Parathyroid adenoma (tissue), 2 donors: ENCODE measurements at regions not wholly inside any gene's neighbourhood (a gene's known extent, or its start where the extent isn't known, plus 50 kb on each side); places are given as distances from the start of the nearest gene placed in this dataset.
"Not testable (repeated sequence)": the region's sequence is repeated elsewhere in the genome, so short reads cannot be mapped to it uniquely, and the experiment has no call there.

Experiments used
- H2AFZ ChIP-seq: fragments of 300-600 bp; sonication (generic); one replicate; pipeline ENCODE4 v1.7.0; 2017; ENCODE audit warnings: antibody characterized with exemption, mild to moderate bottlenecking
- H3K27ac ChIP-seq: fragments of 300-600 bp; sonication (generic); one replicate; pipeline ENCODE4 v1.7.0; 2017
- H3K27me3 ChIP-seq: fragments of 300-600 bp; sonication (generic); one replicate; pipeline ENCODE4 v1.7.0; 2017; ENCODE audit warnings: low read length; ENCODE audit not compliant: control insufficient read depth, insufficient read depth
- H3K36me3 ChIP-seq: fragments of 300-600 bp; sonication (generic); one replicate; pipeline ENCODE4 v1.7.0; 2017; ENCODE audit warnings: low read length; ENCODE audit not compliant: control insufficient read depth, insufficient read depth
- H3K4me1 ChIP-seq: fragments of 300-600 bp; sonication (generic); one replicate; pipeline ENCODE4 v1.7.0; 2017; ENCODE audit warnings: control low read depth
- H3K4me2 ChIP-seq: fragments of 300-600 bp; sonication (generic); one replicate; pipeline ENCODE4 v1.7.0; 2017; ENCODE audit warnings: low read length
- H3K4me3 ChIP-seq: fragments of 300-600 bp; sonication (generic); one replicate; pipeline ENCODE4 v1.7.0; 2017; ENCODE audit warnings: low read depth, low read length
- H3K79me2 ChIP-seq: fragments of 300-600 bp; sonication (generic); one replicate; pipeline ENCODE4 v1.7.0; 2017; ENCODE audit warnings: control low read depth
- H3K9ac ChIP-seq: fragments of 300-600 bp; sonication (generic); one replicate; pipeline ENCODE4 v1.7.0; 2017; ENCODE audit warnings: mild to moderate bottlenecking
- H3K9me3 ChIP-seq: fragments of 300-600 bp; sonication (generic); one replicate; pipeline ENCODE4 v1.7.0; 2017; ENCODE audit warnings: low read length; ENCODE audit not compliant: control insufficient read depth
- TF ChIP-seq, protein P1 (sequence below): fragments of 300-600 bp; sonication (generic); IDR thresholded peaks from one replicate; pipeline ENCODE4 v1.7.0; 2017; ENCODE audit warnings: antibody characterized with exemption, mild to moderate bottlenecking
- donor health status: primary hyperparathyroidism.

DNA sequence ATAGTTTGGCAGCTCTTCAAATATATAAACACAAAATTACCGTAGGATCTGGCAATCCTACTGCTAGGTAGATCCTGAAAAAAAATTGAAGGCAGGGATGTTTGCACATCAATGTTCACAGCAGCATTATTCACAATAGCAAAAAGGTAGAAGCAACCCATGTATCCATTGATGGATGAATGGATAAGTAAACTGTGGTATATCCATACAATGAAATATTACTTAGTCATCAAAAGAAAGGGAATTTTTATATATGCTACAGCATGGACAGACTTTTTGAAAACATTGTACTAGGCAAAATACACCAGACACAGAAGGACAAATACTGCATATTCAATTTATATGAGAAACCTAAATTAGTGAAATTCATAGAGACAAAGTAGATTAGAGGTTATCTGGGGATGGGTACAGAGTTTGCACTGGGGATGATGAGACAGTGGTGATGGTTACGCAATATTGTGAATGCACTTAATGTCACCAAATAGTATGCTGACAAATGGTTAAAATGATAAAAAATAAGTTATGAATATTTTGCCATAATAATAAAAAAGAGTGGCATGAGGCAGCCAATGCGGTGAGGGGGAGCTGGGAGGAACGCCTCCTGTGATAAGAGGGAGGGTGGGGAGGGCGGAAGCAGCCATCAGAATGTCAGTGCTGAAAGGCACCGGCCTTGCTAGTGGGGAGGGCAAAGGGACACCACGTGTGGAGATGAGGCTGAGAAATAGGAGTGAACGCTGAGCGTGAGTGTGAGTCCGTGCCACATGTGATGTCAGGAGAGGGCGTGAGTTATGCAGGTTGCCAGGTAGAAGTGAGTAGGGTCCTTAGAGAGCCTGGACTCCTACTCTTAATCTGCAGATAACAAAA is 386.1 kb upstream of the PODXL start:
- H3K9ac ChIP-seq: no peak overlapping the region
- no peak overlapping the region for H3K27ac ChIP-seq
- H3K9me3 ChIP-seq: no peaks in the 10 kb centered on the region
- no peaks in the 10 kb centered on the region for H3K36me3 ChIP-seq
- no peaks in the 10 kb centered on the region for H3K4me1 ChIP-seq
- TF ChIP-seq, protein P1, sequence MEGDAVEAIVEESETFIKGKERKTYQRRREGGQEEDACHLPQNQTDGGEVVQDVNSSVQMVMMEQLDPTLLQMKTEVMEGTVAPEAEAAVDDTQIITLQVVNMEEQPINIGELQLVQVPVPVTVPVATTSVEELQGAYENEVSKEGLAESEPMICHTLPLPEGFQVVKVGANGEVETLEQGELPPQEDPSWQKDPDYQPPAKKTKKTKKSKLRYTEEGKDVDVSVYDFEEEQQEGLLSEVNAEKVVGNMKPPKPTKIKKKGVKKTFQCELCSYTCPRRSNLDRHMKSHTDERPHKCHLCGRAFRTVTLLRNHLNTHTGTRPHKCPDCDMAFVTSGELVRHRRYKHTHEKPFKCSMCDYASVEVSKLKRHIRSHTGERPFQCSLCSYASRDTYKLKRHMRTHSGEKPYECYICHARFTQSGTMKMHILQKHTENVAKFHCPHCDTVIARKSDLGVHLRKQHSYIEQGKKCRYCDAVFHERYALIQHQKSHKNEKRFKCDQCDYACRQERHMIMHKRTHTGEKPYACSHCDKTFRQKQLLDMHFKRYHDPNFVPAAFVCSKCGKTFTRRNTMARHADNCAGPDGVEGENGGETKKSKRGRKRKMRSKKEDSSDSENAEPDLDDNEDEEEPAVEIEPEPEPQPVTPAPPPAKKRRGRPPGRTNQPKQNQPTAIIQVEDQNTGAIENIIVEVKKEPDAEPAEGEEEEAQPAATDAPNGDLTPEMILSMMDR: no peak
- H3K79me2 ChIP-seq: no peaks in the 10 kb centered on the region
- no peak overlapping the region for H3K4me3 ChIP-seq
- no peak overlapping the region for H2AFZ ChIP-seq
- no peak overlapping the region for H3K4me2 ChIP-seq
- peaks cover 4% of the 10 kb centered on the region for H3K27me3 ChIP-seq

DNA sequence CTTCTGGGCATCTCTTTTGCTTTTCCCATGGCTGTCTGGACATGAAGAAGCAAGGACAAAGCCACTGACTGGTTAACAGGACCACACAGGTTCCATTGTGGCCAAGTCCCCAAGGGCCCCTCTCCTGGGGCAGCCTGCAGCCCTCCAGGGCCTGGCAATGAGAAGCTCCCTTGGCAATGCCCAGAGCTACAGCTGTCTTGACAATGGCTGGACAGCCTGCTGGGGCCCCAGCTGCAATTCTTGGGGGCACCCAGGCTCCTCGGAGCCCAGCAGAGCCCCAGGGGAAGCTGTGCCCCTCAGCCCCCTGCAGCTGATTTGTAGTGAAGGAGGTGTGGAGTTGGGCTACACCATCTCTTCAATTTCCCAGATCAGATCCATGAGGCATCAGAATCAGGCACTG is 384.9 kb upstream of the PODXL start:
- no peak overlapping the region for H3K4me2 ChIP-seq
- no peak overlapping the region for H3K9ac ChIP-seq
- H3K79me2 ChIP-seq: no peaks in the 10 kb centered on the region
- H3K27me3 ChIP-seq: peaks cover 4% of the 10 kb centered on the region
- no peak overlapping the region for H3K4me3 ChIP-seq
- no peak overlapping the region for H3K27ac ChIP-seq
- no peaks in the 10 kb centered on the region for H3K36me3 ChIP-seq
- H3K4me1 ChIP-seq: no peaks in the 10 kb centered on the region
- H3K9me3 ChIP-seq: no peaks in the 10 kb centered on the region
- TF ChIP-seq, protein P1: no peak
- no peak overlapping the region for H2AFZ ChIP-seq

DNA sequence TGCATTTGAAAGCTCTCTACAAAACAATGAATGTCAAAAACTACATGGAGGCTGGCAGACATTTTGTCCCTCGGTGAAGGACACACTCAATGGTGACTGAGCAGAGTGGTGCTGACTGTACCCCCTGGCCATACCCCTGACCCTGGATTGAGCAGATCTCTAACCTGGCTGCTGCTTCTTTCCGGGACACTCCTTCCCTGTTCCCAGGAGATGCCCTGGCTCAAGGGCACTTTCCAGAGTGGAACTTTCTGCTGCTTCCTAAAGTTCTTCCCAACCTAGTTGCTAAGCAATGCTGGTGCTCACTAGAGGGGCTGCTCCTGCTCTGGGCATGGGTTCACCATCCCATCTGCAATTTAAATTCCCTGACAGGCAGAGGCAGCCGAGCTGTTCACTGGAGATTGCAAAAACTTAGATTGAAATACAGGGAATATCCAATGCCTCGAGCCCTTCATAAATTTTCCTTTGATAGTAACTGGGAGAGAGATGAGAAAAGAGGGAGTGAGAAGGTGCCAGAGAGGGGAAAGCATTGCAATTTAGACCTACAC is 384.3 kb upstream of the PODXL start:
- Histone ChIP-seq H3K79me2 (no peaks in the 10 kb centered on the region), H3K27ac (no peak overlapping the region), H3K4me3 (no peak overlapping the region), H3K4me1 (no peaks in the 10 kb centered on the region), H3K4me2 (no peak overlapping the region), H3K9me3 (no peaks in the 10 kb centered on the region), H3K27me3 (peaks cover 3% of the 10 kb centered on the region), H3K9ac (no peak overlapping the region), H3K36me3 (no peaks in the 10 kb centered on the region), H2AFZ (no peak overlapping the region)
- TF ChIP-seq, protein P1: no peak

DNA sequence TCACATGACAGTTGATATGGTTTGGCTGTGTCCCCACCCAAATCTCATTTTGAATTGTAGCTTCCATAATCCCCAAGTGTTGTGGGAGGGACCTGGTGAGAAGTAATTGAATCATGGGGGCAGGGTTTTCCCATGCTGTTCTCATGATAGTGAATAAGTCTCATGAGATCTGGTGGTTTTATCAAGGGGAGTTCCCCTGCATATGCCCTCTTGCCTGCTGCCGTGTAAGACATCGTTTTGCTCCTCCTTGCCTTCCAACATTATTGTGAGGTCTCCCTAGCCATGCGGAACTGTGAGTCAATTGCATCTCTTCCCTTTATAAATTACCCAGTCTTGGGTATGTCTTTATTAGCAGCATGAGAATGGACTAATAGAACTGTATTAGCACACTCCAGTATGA is 382.4 kb upstream of the PODXL start:
- not testable (repeated sequence) for H3K79me2 ChIP-seq, H3K4me1 ChIP-seq, H3K4me3 ChIP-seq, H3K4me2 ChIP-seq, H3K27ac ChIP-seq, H3K9me3 ChIP-seq, H2AFZ ChIP-seq, H3K36me3 ChIP-seq, H3K27me3 ChIP-seq, H3K9ac ChIP-seq

DNA sequence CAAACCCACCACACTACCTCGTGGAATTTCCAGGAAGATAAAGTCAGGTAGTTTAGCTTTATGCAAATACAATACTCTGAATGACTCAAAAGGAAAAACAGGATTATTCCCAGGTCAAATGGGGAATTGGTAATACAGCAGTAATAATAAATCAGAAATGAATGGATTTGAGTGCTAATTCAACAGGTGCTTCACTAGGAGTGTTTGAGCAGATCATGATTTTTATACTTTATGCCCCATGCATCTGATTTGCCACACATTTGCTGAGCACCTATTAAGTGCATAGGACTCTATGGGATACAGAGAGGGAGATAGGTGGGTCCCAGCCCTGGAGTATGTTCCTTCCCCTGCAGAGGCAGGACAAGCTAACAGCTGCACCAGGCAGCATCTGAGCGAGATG is 381.4 kb upstream of the PODXL start:
- H3K79me2 ChIP-seq: no peaks in the 10 kb centered on the region
- no peak overlapping the region for H3K27ac ChIP-seq
- H3K4me3 ChIP-seq: no peak overlapping the region
- no peaks in the 10 kb centered on the region for H3K4me1 ChIP-seq
- no peak overlapping the region for H3K4me2 ChIP-seq
- H2AFZ ChIP-seq: no peak overlapping the region
- H3K9me3 ChIP-seq: no peaks in the 10 kb centered on the region
- TF ChIP-seq, protein P1: no peak
- H3K36me3 ChIP-seq: no peaks in the 10 kb centered on the region
- no peak overlapping the region for H3K9ac ChIP-seq
- no peaks in the 10 kb centered on the region for H3K27me3 ChIP-seq
